GM13977 (cell line): ENCODE measurements at regions not wholly inside any gene's neighbourhood (a gene's known extent, or its start where the extent isn't known, plus 50 kb on each side); places are given as distances from the start of the nearest gene placed in this dataset.

Experiments
- DNase-seq: peaks from one replicate; pipeline ENCODE4 v3.0.0; 2012; ENCODE audit warnings: low spot score
- CTCF ChIP-seq: IDR thresholded peaks from 2 replicates; pipeline ENCODE4 v1.5.1; 2012; ENCODE audit warnings: mild to moderate bottlenecking, control low read depth; ENCODE audit not compliant: insufficient read depth; ENCODE audit errors: extremely low read depth, missing control alignments
- in situ Hi-C: fragments of 300-500 bp; cut with MboI; formaldehyde crosslinking; loops from one replicate; pipeline ENCODE4 v1.12.0; 2022; ENCODE audit warnings: low sequenced_read_pairs, low pct_unique_long_range_greater_than_20kb, mixed read lengths, inconsistent platforms; ENCODE audit not compliant: unreplicated experiment

DNA sequence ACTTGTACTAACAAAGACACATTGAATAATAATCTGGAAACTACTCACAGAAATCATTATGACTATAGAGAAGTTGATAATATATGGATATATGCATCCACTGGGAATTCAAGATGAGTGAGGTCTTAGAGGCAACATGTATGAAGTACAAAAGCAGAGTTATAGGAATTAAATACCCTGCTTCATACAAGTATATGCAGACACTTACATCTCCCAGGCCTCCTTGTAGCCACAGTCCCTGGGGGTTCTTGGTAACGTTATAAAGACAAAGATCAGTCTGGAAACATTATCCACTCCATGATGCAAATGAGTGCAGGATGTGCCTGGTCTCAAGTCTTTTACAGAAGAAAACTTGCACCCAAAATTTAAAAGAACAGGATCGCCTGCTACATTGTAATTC is 92.4 kb upstream of the ANXA1 start:
- no peak for TF ChIP-seq CTCF
- no peak for DNase-seq
- in situ Hi-C loops, result no loop called here

DNA sequence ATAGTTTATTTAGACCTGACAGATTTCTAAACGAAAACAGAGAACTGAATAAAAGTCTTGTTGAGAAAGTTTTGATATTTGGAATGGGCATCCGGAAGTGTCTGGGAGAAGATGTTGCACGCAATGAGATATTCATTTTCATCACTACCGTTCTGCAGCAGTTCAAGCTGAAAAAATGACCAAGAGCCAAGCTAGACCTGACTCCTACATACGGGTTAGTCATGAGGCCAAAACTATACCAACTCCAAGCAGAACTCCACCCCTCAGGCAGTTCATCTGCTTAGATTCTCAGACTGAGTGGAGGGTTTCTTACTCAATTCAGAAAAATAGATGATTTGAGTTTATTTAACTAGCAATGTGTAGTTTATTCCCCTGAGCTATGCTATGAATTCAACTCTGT is 95.4 kb upstream of the ANXA1 start:
- TF ChIP-seq CTCF, result no peak
- DNase-seq, result no peak
- in situ Hi-C loops, result no loop called here

DNA sequence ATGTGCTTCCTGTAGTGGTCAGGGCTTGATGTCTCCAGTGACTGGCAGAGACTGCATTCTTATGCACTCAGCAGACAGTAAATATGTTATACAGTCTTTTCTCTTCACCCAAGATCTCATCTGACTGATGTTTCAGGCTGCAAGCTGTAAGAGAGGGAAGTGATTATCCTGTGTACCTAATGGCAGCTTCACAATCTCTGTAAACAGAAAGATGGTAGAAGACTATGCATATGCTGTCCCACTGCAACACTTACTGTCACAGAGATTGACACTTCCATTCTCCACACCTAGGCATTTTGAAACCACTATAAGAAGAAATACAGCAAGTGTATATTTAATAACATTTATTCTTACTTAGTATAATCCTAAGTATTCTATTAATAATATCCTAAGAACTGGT is 97.6 kb upstream of the ANXA1 start:
- in situ Hi-C loops, result no loop called here
- TF ChIP-seq CTCF, result no peak
- DNase-seq, result no peak

GRCh38 chr9:73053543-73053942 is 98.1 kb upstream of the ANXA1 start:
- TF ChIP-seq CTCF, result no peak
- in situ Hi-C loops, result no loop called here
- DNase-seq, result no peak

GRCh38 chr9:73050887-73051550 is 98.2 kb upstream of the ALDH1A1 start:
- in situ Hi-C loops, result no loop called here
- no peak for DNase-seq
- TF ChIP-seq CTCF, result no peak

GRCh38 chr9:73050065-73050816 is 97.4 kb upstream of the ALDH1A1 start:
- no peak for TF ChIP-seq CTCF
- no peak for DNase-seq
- in situ Hi-C loops, result no loop called here

DNA sequence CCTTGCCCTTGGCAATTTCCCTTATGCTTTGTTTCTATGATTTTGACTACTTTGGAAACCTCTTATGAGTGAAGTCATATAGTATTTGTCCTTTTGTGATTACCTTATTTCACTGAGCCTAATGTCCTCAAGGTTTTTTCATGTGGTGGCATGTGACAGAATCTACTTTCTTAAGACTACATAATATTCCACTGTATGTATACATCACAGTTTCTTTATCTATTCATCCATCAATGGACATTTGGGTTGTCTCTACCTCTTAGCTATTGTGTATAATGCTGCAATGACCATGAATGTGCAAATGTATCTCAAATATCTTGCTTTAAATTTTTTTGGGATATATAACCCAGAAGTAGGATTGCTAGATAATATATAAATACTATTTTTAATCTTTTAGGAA is 96.4 kb upstream of the ALDH1A1 start:
- DNase-seq, result no peak
- in situ Hi-C loops, result no loop called here
- TF ChIP-seq CTCF, result no peak
